T-helper 1 cell treated with Interleukin-12 subunit alpha and Interleukin-12 subunit beta and Interleukin-4 antibody, amounts not matched to agents 30 ng/mL and 1 ng/mL, for 36 hours (primary cell): ENCODE measurements at regions not wholly inside any gene's neighbourhood (a gene's known extent, or its start where the extent isn't known, plus 50 kb on each side); places are given as distances from the start of the nearest gene placed in this dataset.

ENCODE experiments used
- intact Hi-C: fragments of 100-400 bp; cut with micrococcal nuclease; formaldehyde crosslinking; loops from one replicate; pipeline ENCODE4 v1.15.1; 2024

GRCh38 chr1:221804303-221804702 is 62.4 kb upstream of the DUSP10 start:
- intact Hi-C loops = no loop called here

DNA sequence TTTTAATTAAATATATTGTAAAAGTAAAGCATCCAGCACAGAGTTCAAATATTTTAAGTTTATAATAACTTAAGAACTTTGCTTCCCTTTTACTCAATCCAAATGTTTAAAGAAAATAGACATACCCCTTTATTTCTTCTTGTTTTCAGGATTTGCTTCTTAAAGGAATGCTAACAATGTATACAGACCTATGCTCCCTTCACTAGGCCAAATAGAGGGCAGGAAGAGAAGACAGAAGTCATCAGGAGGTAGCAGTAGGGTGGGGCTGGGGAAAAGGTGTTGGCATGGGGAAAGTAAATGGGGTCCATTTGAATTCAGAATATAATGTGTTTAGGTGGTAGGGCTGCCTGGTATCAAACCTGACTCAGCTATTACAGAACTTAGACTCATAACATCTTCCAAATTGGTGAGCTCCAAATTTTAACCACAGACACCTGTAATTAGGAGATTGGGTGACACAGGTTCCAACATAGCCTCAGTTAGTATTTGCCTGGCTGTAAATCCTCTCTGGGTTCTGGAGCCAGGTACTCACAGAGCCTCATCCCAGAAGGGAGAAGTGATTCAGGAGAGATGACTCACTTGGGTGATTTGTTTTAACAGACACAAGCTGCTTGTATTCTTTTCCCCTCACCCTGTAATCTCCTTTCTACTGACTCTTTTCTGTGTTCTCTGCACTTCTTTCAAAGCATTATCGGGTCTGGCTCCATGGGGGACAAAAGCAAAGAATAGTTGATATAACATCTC is 60.1 kb upstream of the DUSP10 start:
- intact Hi-C loops = no loop called here

- intact Hi-C loops = no loop called here
Observed at GRCh38 chr1:221801251-221801661, 59.4 kb upstream of the DUSP10 start.

DNA sequence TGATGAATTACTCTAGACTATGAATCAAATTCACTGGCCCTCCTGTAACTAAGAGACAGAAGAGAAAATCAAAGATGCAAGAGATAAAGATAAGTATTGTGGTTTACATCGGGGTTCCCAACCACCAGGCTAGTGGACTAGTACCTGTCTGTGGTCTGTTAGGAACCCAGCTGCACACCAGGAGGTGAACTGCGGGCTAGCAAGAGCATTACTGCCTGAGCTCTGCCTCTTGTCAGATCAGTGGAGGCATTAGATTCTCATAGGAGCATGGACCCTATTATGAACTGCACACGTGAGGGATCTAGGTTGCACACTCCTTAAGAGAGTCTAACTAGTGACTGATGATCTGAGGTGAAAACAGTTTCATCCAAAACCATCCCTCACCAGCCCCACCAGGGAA is 58.9 kb upstream of the DUSP10 start:
- intact Hi-C loops = no loop called here

GRCh38 chr1:221797506-221797905 is 55.6 kb upstream of the DUSP10 start:
- intact Hi-C loops = no loop called here

DNA sequence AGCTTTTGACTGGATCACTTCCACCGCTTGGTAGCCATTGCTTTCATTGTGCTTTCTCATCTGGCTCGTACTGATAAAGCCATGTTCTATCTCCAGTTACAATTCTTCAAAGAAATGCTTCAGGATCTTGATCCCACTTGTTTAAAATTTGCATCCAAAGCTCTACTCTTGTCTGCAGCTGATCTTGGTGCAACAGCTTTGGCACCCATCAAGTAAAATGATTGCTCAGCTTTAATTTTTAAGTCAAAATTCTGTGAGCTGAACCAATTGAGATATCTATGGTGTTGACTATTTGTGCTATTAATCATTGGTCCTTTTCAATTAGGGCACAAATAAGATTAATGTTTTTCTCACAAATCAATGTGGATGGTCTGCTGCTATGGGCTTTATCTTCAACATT is 54.8 kb upstream of the DUSP10 start:
- intact Hi-C loops = no loop called here

DNA sequence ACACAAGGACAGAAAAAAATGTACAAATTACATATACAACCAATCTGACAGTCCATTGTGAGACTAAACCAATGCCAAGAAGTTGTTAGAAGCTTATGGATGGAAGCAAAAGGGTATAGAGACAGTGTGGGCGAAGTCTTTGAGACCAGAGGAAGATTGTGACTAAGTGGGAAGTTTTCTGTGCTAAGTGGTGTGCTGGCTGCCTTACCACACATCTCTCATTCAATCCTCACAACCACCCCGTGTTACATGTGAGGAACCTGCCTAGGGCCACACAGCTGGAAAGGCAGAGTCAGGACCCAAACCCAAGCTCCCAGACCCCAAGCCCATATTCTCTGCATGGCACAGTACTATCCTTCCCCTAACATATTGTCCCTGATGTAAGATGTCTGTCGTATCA is 53.5 kb upstream of the DUSP10 start:
- intact Hi-C loops = no loop called here

- intact Hi-C loops = loop anchor here (1.0 kb wide), 6 partner anchors 12 to 83 kb away; partner anchors contain the start of gene DUSP10
Observed at GRCh38 chr1:221794935-221795334, 53.0 kb upstream of the DUSP10 start.

DNA sequence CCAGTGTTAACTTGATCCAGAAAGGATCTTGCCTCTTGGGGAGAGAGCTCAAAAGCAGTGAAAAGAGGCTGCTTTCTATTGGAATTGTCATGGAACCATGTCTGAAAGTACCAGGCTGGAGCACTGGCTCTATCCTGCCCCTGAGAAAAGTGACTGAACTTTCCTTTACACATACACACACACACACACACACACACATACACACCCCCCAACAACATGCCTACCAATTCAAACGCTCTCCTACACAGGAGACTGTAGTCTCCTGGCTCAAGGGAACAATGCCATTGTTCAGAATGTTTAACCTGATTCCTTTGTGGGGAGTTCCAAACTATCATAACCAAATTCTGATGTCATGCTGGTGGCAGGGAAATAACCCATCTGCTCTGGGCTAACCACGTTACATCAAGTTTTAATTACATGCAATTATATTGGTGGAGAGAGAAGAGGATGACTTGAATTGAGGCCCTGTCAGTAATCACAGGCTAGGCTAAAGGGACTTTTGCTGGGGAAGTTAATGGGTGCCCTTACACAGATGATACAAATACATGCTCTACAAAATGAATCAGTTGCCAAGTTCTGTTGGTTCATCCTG is 52.3 kb upstream of the DUSP10 start:
- intact Hi-C loops = loop anchor here (1.0 kb wide), 6 partner anchors 11 to 82 kb away; partner anchors contain the start of gene DUSP10

GRCh38 chr1:221793439-221794078 is 51.7 kb upstream of the DUSP10 start:
- intact Hi-C loops = loop anchor here (1.0 kb wide), 6 partner anchors 10 to 81 kb away; partner anchors contain the start of gene DUSP10

GRCh38 chr1:221791846-221792245 is 50.0 kb upstream of the DUSP10 start:
- intact Hi-C loops = no loop called here
